Activated CD4-positive, alpha-beta T cell treated with anti-CD3 and anti-CD28 coated beads for 24 hours (primary cell): ENCODE measurements at regions not wholly inside any gene's neighbourhood (a gene's known extent, or its start where the extent isn't known, plus 50 kb on each side); places are given as distances from the start of the nearest gene placed in this dataset.
"Not testable (repeated sequence)": the region's sequence is repeated elsewhere in the genome, so short reads cannot be mapped to it uniquely, and the experiment has no call there.

ENCODE experiments used
- DNase-seq, 2 donors: peaks; one replicate each; pipeline ENCODE4 v3.0.0-alpha.2; 2020; ENCODE audit warnings: low read depth in 2 of 2

DNA sequence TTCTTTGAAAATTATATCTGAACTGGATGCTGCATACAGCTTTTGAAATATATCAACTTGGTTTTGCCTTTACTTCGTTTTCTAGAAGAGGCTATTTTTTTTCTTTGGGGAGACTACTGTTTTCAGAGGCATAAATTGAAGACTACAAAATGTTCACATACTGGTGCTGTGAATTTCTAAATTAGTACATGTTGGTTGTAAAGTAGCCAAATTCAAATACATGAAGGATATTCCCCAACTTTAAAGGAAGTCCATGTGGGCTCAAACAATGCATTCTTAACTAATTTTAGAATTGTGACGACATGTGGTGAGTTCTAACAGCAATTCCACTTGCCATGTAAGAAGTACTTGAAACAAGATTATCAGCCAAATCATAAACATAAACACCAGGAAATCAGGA, 295.7 kb downstream of the TUSC7 start:
- no peak for DNase-seq

DNA sequence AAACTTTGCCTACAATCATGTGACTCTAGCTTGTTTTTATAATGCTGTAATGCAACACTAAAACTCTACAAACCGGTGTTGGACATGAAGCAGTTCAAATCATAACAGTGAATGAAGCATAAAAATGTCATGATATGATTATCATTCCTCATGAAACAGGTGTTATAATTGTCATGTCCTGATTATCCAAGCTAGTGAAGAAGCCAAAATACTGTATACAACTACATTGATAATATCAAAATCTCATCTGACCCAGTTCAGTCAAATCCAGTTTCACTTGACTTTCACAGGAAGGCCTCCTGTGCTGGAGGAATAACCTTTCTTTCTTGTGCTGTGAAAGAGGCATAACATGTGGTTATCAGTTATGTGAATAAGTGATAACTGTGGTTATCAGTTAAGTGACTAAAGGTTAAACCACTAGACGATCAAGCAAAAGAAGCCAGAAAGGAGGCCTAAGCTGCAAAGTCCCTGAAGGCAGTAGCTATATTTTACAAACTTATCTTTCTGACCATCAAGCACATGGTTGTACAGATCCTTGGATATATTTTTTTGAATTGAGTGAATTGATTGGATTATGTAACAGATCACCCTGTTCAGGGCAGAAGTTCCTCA, 296.4 kb downstream of the TUSC7 start:
- no peak for DNase-seq

DNA sequence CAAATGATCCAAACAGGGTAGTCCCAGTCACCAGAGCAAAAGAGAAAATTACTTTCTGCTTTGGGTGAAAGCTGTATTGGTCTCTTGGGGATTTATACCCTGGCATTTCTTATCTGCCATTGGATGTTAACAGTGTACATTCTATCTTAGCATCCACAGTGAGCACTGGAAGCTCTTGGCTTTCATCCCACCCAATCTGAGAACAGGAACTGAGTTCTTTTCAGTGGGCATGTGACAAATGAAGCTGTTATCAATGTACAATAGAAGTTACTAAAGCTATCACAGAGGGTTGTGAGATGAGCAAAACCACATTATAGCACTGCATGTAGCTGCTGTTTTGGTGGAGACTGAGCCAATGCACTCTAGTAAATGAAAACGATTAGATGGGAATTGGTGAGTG, 300.7 kb downstream of the TUSC7 start:
- no peak for DNase-seq

DNA sequence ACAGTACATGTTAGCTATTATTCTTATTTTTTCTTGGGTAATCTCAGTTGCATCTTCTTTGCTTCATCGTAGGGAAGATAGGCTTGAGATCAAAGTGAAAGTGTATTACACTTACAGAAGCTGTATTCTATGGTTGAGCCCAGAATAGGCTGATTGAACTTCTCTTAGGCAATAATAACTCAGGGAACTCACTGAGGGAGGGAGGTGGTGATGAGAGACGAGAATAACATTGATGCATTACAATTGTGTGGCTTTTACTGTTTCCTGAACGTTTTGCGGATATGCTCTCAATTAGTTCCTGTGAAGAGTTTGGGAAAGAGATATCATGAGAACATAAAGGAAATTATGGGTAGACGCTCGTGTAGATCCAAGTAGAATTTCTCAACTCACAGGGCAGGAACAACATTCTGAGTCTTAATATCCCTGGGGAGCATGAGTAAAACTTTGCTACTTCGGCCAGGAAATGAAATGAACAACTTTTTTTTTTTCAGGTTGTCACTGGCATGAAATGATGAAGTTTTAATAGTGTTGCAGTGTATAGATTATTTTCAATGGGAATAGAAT, 302.2 kb downstream of the TUSC7 start:
- DNase-seq: no peak

DNA sequence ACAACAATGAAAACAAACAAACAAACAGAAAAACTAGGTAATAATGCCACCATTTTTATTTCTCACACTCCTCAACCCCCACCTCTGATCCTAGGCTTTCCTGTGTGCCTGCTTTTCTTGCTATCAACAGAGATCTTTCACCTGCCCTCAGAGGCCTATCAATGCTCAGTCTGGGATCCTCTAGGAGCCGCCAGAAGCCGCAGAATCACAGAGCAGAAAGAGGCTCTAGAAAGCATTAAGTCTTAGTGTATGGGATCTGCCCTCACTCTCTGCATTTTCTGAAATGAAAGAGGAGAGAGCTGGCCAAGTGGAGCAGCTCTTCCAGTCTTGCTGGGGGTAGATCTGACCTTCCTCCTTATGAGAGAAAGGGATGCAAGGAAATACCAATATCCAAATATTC, 306.8 kb downstream of the TUSC7 start:
- DNase-seq: no peak

DNA sequence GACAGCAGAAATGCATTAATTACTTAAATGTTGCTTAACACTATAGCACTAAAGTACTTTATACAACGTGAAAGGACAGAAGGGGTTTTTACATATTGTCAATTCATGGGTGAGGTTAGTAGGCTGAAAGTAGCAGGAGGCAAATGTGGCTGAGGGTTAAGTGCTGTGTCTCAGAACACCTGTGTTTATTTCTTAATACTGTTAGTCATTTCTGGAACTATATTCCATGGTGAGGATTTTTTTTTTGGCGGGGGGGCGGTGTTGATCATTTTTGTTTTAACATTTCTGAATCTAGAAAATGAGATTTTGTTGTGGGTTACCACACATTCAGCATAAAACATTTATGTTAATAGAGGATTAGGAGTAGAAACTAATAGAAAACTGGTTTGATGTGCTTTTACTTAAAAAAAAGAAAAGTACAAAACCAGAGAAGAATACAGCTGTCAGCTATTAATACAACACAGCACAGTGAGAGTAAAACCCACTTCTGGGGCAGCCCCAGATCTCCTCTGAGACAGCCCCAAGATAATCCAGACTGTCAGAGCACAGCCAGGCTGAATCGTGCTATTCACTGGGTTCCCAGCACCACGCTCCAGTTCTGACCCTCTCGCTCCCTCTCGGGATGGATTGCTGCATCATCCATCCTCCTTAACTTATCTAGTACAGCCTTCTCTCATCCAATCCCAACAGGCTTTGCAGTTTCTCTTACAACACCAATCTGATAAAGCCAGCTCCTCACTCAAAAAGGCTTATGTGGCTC, 307.7 kb downstream of the TUSC7 start:
- no peak for DNase-seq

DNA sequence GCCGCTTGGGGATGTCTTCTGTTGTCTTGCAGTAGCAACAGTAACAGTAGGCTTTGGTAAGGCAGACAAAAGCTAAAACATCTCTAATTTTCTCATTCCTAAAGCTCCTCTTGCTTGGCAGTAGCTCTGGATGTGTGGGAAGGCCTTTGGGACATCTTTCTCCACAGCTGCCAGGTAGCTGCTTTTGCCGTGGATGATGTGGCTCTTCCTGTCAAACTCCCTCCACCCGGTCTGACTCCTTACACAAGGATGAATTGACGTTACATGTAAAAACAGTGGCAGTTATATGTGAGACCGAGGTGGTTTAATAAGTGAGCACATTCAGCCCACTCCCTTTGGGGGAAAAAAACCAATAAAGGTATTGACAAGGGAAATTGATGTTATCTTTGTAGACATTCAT, 309.1 kb downstream of the TUSC7 start:
- no peak for DNase-seq

DNA sequence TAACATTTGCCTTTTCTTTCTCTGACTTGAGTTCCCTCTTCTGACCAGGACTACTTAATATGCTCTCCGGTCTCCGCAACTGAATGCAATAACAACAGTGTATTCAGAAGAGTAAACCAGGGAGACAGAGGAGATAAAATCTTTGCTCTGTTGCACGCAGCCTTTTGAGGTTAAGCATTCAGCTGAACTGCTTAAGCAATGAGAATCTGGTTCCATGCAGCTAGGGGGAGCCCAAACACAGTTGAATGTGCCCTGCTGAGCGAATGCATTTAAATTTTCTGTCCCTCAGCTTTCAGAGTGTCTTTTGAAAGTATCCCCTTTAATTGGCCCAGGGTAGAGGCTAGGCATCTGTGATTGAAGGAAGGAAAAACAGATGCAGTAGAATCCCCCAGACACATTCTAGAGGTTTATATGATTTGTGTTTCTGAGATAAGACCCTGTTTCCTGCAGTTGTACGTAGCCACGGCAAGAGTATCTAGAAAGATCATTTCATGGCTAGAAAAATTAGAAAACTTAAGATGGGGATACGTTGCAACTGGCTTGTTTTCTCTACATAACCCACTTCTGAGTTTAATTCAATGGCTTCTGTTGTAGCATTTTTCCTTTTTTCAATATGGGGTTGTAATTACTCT, 309.6 kb downstream of the TUSC7 start:
- DNase-seq: no peak

DNA sequence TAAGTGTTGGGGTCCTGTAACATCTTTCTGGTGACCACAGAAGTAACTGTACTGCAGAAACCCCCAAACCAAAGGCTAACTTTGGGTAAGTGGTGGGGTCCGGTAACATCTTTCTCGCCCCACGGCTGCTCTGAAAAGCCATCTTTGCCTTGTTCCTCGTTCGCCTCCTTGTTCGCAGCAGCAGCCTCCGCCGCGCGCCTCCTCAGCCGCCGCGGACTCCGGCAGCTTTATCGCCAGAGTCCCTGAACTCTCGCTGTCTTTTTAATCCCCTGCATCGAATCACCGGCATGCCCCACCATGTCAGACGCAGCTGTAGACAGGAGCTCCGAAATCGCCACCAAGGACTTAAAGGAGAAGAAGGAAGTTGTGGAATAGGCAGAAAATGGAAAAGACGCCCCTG, 316.8 kb downstream of the TUSC7 start:
- DNase-seq: no peak

DNA sequence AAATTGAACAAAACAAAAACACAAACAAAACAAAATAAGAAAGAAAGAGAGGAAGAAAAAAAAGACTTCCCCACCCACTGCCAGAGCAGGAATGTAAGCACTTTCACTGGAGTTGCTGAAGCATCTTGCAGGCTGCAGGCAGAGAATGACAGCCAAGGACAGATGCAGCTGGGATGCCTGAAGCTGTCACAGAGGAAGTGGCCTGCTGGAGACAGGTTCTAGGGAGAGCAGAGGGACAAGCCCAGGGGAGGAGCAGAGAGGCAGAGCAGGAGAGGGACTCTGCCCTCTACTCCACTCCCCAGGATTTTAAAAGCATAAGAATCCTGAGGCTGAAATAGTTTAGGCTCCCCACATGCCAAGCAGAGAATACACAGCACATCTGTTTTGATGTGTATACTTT, 326.2 kb downstream of the TUSC7 start:
- DNase-seq: no peak

DNA sequence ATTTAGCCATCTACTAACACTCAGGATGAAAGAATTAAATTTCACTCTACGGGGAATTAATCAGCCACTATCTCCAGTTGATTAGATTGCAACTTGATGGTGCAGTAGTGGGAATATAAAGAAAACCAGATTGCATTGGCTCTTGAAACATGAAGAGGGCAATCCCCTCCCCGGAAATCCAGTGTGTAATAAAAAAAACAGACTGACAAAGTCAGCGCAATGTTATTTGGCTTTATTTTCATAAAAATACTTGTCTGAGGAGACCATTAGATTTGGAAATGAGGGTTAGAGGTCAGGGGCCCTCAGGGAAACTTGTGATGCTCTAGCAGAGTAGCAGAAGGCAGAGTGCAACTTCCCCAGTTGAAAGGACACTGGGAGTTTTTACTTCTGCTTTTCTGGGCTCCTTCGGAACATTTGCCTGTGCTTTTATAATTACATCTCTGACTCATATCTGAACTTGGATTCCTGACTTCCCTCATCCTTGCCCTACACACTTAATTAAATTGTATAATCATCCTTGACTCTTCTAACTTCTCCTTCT, 326.8 kb downstream of the TUSC7 start:
- no peak for DNase-seq

DNA sequence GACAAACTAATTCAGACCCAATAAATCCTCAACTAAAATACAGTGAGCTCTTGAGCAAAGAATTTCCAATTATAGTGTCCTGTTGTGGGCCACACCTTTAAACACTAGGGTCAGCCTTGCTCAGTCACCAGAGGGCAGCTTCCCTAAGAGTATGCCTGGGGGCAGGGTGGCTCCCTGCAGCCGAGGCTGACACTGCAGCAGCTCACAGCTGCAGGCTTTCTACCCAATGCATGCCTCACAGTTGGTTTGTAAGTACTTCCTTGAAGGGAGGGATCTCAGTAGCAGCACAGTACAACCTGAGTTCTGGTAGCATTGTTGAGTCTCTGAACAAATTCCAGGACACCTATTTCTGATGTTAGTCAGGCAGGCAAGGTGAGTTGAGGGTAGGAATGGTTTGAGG, 335.6 kb downstream of the TUSC7 start:
- DNase-seq: no peak

DNA sequence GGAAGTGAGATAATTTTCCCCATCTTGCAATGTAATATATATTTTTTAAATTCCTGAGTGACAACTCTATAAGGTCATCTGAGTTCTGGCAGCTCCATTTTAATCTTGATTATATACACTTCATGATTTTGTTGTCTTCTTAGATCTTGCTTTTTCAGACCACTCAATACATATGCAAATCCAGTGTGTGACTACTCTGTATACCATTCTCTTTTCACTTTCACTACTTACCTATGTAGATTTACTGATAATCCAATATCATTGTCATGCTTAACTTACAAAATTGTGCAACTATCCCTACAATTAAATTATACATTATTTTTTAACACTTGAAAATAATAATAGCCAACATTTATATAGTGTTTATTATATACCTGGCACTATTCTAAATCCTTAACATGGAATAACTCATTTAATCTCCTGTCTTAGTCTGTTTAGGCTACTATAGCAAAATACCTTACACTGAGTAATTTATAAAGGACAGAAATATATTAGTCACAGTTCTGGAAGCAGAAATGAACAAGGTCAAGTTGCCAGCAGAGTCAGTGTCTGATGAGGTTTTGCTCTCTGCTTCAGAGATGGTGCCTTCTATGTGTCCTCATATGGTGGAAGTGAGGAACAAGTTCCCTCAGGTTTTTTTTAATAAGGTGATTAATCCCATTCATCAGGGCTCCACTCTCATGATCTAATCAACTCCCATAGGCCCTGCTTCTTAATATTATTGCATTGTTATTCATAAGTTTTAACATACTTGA, 338.5 kb downstream of the TUSC7 start:
- no peak for DNase-seq

DNA sequence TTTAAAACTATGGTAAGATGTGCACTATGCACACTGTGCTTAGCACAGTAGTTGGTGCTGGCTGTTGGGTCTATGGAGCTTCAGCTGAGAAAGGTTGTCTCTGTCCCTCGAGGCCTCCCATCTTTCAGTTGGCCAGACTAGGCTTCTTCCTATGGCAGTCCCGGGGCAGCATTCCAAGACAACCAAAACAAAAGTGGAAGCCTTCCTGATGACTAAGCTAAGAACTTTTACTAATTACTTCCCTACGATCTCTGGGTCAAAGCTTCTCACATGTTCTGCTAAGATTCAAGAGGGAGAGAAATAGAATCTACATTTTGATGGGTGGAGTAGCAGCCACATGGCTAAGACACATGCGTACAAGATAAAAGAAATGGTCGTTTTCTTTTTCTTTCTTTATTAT, 342.8 kb downstream of the TUSC7 start:
- DNase-seq: no peak

DNA sequence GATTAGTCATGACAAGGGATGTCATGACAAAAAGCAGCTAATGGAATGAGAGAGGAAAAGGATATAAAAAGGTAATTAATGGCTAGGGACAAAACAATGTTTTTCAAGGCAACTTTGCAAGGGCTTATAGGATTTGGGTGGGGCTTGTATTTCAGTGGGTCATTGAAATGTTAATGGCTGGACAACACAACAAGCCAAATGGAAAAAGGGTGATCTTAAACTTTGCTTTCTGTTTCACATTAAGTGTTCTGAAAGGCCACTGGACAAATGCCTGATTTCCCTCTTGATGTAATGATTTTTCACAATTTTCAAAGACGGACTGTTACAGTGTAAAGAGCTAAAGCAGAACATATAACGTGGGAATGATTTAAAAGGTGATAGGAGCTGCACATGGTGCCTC, 345.0 kb downstream of the TUSC7 start:
- no peak for DNase-seq

DNA sequence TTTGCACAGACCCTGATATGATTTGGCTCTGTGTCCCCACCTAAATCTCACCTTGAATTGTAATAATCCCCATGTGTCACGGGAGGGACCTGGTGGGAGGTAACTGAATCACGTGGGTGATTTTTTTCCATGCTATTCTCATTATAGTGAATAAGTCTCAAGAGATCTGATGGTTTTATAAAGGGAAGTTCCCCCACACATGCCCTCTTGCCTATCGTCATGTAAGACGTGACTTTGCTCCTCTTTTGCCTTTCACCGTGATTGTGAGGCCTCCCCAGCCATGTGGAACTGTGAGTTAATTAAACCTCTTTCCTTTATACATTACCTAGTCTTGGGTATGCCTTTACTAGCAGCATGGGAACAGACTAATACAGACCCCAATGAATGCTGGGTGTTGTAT, 347.4 kb downstream of the TUSC7 start:
- DNase-seq: not testable (repeated sequence)

DNA sequence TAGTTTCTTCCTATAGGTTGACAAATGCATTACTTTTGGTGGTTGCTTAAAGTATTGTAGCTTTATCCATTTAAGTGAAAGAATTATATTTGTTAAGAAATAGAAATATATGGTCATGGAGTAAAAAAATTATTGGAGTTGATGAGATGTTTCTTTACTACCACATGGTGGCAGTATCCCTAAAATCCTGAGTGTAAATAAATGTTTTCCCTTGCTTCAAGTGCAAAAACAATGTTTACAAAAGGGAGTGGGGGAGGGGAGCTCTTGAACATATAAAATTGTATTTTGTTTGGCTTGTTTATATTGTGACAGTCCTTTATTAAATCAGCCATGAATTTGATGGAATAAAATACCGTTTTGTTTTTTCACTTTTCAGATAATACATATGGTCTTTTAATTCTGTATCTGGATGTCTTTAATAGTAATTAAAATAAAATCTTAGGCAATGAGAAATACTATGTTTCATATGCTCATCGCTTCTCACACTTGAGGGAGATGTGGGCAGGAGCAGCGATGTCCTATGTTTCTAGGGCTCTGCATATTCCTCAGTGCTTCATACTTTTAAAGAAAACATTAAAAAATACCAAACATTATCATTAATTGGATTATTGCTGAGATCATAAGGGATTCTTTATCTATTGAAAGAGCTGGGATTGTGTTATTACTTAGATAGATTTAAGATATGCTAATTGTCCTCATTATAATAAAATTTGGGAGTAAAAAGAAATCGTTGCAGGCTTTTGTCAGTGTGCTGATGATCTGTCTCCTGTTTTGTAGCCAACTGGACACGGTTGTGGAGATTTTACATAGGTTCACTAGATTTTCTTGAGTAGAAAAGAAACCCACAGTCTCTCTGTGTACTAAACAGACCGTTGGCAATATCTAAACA, 349.7 kb downstream of the TUSC7 start:
- DNase-seq: no peak

DNA sequence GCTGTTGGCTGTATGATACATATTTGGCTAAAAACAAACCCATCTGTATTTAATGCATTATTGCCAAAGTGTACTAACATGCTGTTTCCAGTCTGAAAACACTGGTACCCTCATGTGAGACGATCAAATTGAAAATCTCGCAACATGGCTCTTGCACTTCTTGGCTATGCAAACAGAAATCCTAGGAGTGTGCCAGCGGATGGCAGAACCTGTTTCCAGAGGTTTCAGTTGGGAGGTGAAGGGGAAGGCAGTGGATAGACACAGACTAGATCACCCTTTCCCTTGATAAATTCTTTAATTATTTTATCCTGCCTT, 350.3 kb downstream of the TUSC7 start:
- DNase-seq: no peak

DNA sequence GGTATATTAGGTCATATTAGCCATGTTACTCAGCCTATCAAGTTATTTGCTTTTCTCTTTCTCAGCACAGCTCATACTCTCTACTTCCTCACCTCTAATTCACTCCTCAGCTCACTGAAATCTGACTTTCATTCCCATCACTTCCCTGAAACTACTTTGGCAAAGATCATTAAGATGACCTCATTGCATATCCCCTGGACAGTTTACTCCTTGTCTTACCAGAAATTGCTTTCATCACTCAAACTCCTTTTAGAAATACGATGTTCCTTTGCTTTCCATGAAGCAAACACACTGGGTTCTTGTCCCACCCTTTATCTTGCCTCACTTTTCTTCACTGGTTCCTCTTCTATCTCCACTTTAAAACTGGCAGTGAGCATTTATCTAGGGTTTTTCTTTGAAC, 354.4 kb downstream of the TUSC7 start:
- DNase-seq: no peak

DNA sequence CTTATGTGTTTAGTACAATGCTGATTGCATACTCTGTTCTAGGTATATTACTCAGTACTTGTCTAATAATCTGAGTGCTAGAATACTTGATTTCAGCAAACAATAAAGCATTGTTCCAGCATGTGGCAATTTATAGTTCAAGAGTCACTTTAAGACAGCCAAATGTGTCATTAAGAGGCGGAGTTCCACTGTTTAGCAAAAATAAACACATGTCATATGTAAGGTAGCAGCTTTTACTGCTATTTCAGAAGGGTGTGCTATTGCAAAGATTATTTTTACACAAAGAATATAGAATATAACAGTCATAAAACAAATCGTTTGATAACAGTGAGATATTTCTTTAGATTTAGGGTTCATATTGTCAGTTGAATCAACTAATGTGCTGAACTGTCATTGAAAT, 358.7 kb downstream of the TUSC7 start:
- no peak for DNase-seq

DNA sequence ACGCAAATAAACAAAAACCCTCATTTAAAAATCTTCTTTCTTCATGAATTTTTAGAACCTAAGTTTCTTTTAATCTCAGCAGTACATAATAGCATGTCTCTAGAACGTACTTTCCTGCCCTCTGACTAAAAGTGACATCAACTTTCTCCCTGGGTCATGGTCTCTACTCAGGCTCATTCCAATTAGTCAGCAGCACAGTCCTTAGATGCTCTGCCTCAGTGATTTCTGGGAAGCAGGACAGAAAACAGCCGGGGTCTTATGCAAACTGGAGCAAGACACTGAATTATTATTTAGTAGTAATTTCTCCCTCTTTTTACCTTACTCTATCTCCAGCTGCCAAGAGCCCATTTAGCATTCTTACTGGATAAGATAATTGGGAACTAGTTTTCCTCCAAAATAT, 365.2 kb downstream of the TUSC7 start:
- no peak for DNase-seq
